ENCODE measurements at regions not wholly inside any gene's neighbourhood (a gene's known extent, or its start where the extent isn't known, plus 50 kb on each side); places are given as distances from the start of the nearest gene placed in this dataset.
A peak's percentile ranks its signal among the peaks of the same experiment; 100 is the strongest.

- H3K4me1 ChIP-seq: no peaks in the 10 kb centered on the region
- no peak overlapping the region for H3K4me3 ChIP-seq
- H3K9me3 ChIP-seq: no peaks in the 10 kb centered on the region
- TF ChIP-seq POLR2A (IDR thresholded peaks at IDR 0.05): no peak
- TF ChIP-seq, protein P1, sequence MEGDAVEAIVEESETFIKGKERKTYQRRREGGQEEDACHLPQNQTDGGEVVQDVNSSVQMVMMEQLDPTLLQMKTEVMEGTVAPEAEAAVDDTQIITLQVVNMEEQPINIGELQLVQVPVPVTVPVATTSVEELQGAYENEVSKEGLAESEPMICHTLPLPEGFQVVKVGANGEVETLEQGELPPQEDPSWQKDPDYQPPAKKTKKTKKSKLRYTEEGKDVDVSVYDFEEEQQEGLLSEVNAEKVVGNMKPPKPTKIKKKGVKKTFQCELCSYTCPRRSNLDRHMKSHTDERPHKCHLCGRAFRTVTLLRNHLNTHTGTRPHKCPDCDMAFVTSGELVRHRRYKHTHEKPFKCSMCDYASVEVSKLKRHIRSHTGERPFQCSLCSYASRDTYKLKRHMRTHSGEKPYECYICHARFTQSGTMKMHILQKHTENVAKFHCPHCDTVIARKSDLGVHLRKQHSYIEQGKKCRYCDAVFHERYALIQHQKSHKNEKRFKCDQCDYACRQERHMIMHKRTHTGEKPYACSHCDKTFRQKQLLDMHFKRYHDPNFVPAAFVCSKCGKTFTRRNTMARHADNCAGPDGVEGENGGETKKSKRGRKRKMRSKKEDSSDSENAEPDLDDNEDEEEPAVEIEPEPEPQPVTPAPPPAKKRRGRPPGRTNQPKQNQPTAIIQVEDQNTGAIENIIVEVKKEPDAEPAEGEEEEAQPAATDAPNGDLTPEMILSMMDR (IDR thresholded peaks at IDR 0.05): no peak
- no peaks in the 10 kb centered on the region for H3K36me3 ChIP-seq
- no peak for DNase-seq
- no peaks in the 10 kb centered on the region for H3K27me3 ChIP-seq
- H3K27ac ChIP-seq: no peak overlapping the region
Measured at GRCh38 chr2:134782107-134782506, 56.3 kb upstream of the ACMSD start.

- Histone ChIP-seq H3K4me1 (no peaks in the 10 kb centered on the region), H3K9me3 (no peaks in the 10 kb centered on the region), H3K4me3 (no peak overlapping the region), H3K27me3 (no peaks in the 10 kb centered on the region), H3K27ac (no peak overlapping the region), H3K36me3 (no peaks in the 10 kb centered on the region)
- no peak for DNase-seq
- TF ChIP-seq POLR2A (IDR thresholded peaks at IDR 0.05): no peak
- TF ChIP-seq, protein P1 (IDR thresholded peaks at IDR 0.05): peak in 4 of 6 experiments; percentile 20 to 36 (median 28)
Measured at GRCh38 chr2:134782792-134783191, 55.6 kb upstream of the ACMSD start.

DNA sequence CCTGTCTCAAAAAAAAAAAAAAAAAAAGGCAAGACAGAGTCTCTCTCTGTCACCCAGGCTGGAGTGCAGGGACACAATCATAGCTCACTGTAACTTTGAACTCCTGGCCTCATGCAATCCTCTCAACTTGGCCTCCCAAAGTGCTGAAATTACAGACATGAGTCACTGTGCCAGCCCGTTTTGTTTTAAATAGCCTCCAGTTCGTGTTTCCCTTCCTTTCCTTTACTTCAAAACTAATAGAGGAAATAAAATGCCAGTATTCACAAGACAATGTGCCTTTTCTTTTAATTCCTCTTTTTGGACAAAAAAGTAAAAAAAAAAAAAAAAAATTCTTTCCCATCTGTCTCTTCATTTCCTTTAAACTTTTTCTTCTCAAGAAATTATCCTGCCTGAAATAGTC is 54.5 kb upstream of the ACMSD start:
- no peak for TF ChIP-seq POLR2A (IDR thresholded peaks at IDR 0.05)
- TF ChIP-seq, protein P1 (IDR thresholded peaks at IDR 0.05): no peak
- Histone ChIP-seq H3K36me3 (no peaks in the 10 kb centered on the region), H3K9me3 (no peaks in the 10 kb centered on the region), H3K4me3 (no peak overlapping the region), H3K4me1 (no peaks in the 10 kb centered on the region), H3K27me3 (no peaks in the 10 kb centered on the region), H3K27ac (no peak overlapping the region)
- DNase-seq: no peak

DNA sequence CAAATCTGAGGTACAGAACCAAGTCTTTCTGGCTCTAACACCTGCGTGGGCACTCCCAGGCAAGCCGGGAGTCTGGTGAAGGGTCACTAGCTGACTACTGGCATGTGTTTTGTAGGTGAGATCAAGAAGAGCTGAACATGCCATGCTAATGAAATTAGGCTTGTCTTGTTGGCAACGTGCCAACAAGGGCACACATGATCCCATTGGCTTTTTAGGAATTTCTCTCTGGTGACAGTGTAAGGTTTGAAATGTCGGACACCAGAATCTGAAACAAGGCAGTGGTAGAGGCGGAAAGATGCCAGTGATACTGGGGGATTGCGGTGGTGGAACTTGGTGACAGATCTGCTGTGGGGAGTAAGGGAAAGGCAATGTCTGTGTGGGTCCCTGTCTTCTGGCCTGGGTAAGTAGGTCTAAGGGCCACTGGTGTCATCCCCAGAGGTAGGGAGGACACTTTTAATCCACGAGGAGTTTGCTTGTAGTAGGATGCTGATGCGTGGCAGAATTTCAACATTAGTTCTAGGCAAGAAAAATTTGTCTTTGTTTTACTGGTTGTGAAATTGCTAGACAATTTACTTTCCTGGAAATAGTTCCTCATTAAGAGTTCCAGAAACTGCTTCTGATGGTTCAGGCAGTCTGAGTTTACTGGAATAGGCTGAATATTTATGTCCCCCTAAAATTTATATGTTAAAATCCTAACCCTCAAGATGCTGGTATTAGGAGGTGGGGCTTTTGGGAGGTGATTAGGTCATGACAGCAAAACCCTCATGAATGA is 52.6 kb upstream of the ACMSD start:
- Histone ChIP-seq H3K36me3 (no peaks in the 10 kb centered on the region), H3K9me3 (no peaks in the 10 kb centered on the region), H3K4me1 (no peaks in the 10 kb centered on the region), H3K27me3 (no peaks in the 10 kb centered on the region), H3K27ac (no peak overlapping the region), H3K4me3 (no peak overlapping the region)
- no peak for TF ChIP-seq POLR2A (IDR thresholded peaks at IDR 0.05)
- TF ChIP-seq, protein P1 (IDR thresholded peaks at IDR 0.05): no peak
- no peak for DNase-seq

DNA sequence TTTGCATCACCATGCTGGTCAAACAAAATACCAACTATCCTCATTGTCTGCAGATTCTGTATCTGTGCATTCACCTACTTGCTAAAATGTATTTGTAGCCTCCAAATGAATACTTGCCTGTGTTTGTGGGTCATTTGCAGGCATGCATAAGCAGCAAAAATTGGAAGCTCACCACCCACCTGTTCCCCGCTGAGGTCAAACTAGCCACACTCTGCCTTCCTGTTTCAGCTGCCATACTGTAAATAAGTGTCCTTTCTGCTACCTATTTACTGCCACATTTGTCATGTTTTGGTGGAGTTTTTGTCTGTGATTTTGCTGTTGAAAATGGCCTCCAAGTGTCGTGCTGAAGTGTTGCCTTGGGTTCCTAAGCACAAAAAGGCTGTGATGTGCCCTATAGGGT is 50.0 kb upstream of the ACMSD start:
- H3K27me3 ChIP-seq: no peaks in the 10 kb centered on the region
- no peak for TF ChIP-seq POLR2A (IDR thresholded peaks at IDR 0.05)
- TF ChIP-seq, protein P1 (IDR thresholded peaks at IDR 0.05): no peak
- no peak overlapping the region for H3K4me3 ChIP-seq
- no peaks in the 10 kb centered on the region for H3K9me3 ChIP-seq
- no peaks in the 10 kb centered on the region for H3K4me1 ChIP-seq
- no peak overlapping the region for H3K27ac ChIP-seq
- no peak for DNase-seq
- no peaks in the 10 kb centered on the region for H3K36me3 ChIP-seq

All from Peyer's patch (tissue), 4 donors.